HUES6 (cell line): ENCODE measurements at regions not wholly inside any gene's neighbourhood (a gene's known extent, or its start where the extent isn't known, plus 50 kb on each side); places are given as distances from the start of the nearest gene placed in this dataset.

Experiments
- H3K27ac ChIP-seq: 2 replicates; pipeline ENCODE4 v1.7.0; 2013; ENCODE audit warnings: low read depth, mild to moderate bottlenecking, low read length, inconsistent platforms
- H3K27me3 ChIP-seq: 2 replicates; pipeline ENCODE4 v1.6.1; 2013; ENCODE audit warnings: low read length; ENCODE audit not compliant: control insufficient read depth, insufficient read depth
- H3K36me3 ChIP-seq: 2 replicates; pipeline ENCODE4 v1.6.1; 2013; ENCODE audit warnings: low read length; ENCODE audit not compliant: control insufficient read depth, insufficient read depth
- H3K4me1 ChIP-seq: 2 replicates; pipeline ENCODE4 v1.6.1; 2013; ENCODE audit warnings: low read length; ENCODE audit not compliant: control insufficient read depth, insufficient read depth
- H3K4me3 ChIP-seq: 2 replicates; pipeline ENCODE4 v1.5.1; 2013; ENCODE audit warnings: low read depth, low read length
- H3K9ac ChIP-seq: one replicate; pipeline ENCODE4 v1.6.1; 2013; ENCODE audit warnings: mild to moderate bottlenecking, low read length
- H3K9me3 ChIP-seq: 2 replicates; pipeline ENCODE4 v1.6.1; 2013; ENCODE audit warnings: low read depth, low read length; ENCODE audit not compliant: control insufficient read depth, insufficient read depth

DNA sequence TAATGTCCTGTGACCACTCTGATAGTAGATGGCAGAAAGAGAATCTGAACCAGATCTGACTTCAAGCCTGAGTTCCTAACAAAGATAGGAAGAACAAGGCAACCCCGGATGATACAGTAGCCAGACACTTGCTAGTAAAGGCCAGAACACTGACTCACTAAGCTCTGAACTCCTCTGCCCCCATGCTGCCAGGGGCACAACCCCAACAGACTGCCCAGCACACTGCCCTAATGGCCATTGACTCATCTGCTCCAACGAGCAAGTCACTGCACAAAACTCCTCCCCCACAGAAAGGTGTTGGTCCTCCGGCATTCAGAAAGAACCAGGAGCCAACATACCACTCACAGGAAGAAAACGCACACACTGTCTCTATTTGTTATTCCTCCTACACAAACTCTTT, 179.6 kb upstream of the NUDT4 start:
- Histone ChIP-seq H3K27me3 (no peaks in the 10 kb centered on the region), H3K4me1 (peaks cover 6% of the 10 kb centered on the region; the same call in 1 of the 2 replicates), H3K9ac (no peak overlapping the region), H3K9me3 (peaks cover 10% of the 10 kb centered on the region; the same call in 1 of the 2 replicates), H3K27ac (no peak overlapping the region), H3K4me3 (no peak overlapping the region), H3K36me3 (no peaks in the 10 kb centered on the region)

DNA sequence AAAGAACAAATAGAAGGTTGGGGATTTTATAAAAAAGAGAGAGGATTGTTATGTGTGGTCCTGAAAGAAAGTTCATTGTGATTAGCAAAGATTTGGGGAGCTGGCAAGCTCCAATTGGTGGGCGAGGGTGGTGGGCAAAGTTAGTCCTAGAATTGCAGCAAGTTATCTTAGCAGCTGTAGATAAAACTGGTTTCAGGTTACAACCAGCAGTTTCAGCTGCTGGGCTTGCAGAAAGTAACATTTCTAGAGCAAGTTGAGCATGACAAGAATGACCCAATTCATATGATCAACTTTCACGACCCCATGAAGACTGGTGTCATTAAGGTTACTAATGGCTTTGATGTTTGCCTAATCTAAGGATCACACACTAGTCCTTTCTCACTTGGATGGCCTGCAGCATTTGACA, 177.9 kb upstream of the NUDT4 start:
- no peak overlapping the region for H3K9ac ChIP-seq

GRCh38 chr12:93200291-93200917, 177.3 kb upstream of the NUDT4 start:
- H3K9ac ChIP-seq: no peak overlapping the region
- H3K9me3 ChIP-seq: no peaks in the 10 kb centered on the region
- H3K36me3 ChIP-seq: no peaks in the 10 kb centered on the region
- no peak overlapping the region for H3K27ac ChIP-seq
- H3K4me1 ChIP-seq: peaks cover 6% of the 10 kb centered on the region; the same call in 1 of the 2 replicates
- H3K27me3 ChIP-seq: no peaks in the 10 kb centered on the region
- no peak overlapping the region for H3K4me3 ChIP-seq

More for the DNA sequence above, 177.9 kb upstream of the NUDT4 start:
- no peaks in the 10 kb centered on the region for H3K36me3 ChIP-seq
- H3K4me3 ChIP-seq: no peak overlapping the region
- no peaks in the 10 kb centered on the region for H3K27me3 ChIP-seq
- no peak overlapping the region for H3K27ac ChIP-seq
- peaks cover 6% of the 10 kb centered on the region; the same call in 1 of the 2 replicates for H3K4me1 ChIP-seq
- peaks cover under 1% of the 10 kb centered on the region; the same call in 1 of the 2 replicates for H3K9me3 ChIP-seq

DNA sequence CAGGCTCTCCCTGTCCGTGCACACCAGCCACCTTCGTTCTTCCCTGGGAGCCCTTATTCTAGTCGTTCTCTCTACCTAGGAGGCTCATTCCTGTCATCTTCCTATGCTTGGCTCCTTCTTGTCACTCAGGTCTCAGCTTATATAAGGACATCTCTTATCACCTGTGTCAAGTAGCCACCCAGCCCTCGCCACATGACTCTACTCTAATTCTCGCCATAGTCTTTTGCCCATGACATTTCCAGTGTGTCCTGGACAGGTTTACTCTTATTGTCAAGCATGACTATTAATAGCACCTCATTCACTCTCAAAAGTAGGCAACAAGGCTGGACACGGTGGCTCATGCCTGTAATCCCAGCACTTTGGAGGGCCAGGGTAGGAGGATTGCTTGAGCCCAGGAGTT, 175.7 kb upstream of the NUDT4 start:
- no peak overlapping the region for H3K4me3 ChIP-seq
- peaks cover 6% of the 10 kb centered on the region; the same call in 1 of the 2 replicates for H3K4me1 ChIP-seq
- H3K27ac ChIP-seq: no peak overlapping the region
- H3K9ac ChIP-seq: no peak overlapping the region
- no peaks in the 10 kb centered on the region for H3K36me3 ChIP-seq
- H3K27me3 ChIP-seq: no peaks in the 10 kb centered on the region
- no peaks in the 10 kb centered on the region for H3K9me3 ChIP-seq

DNA sequence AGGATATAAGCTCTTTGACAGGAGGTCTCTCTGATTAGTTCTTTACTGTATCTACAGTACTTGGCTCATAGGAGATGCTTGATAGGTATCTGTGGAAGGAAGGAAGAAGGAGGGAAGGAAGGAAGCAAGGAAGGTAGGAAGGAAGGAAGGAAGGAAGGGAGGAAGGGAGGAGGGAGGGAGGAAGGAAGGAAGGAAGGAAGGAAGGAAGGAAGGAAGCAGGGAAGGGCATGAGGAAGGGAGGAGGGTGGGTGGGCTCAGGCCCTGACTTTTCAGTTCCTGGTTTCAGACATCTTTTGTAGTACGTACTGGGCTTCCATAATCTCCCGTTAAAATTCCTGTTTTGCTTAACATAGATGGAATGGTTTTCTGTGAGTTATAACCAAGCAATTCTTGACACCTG, 175.0 kb upstream of the NUDT4 start:
- Histone ChIP-seq H3K27ac (no peak overlapping the region), H3K4me1 (peaks cover 6% of the 10 kb centered on the region; the same call in 1 of the 2 replicates)

DNA sequence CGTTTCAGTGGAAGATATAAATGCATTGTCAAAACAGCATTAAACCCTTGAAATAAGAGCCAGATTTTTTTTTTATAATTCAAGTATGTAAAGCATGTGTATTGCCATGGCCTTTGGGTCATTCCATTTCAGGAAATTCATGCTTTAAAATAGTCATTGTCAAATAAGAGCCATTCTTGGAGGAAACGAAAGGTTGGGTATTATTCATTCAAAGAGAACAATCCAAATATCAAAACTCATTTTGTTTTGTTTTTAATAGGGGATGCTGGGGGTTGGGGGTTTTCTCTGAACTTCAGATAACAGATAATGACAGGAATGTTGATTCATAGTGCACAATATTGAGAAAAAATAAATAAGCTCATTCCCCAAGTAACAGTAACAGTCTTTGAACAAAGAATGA, 174.4 kb upstream of the NUDT4 start:
- H3K9ac ChIP-seq: no peak overlapping the region
- H3K27me3 ChIP-seq: no peaks in the 10 kb centered on the region
- H3K9me3 ChIP-seq: no peaks in the 10 kb centered on the region
- no peak overlapping the region for H3K27ac ChIP-seq
- peaks cover 6% of the 10 kb centered on the region; the same call in 1 of the 2 replicates for H3K4me1 ChIP-seq
- H3K36me3 ChIP-seq: no peaks in the 10 kb centered on the region
- no peak overlapping the region for H3K4me3 ChIP-seq

More for the DNA sequence above, 175.0 kb upstream of the NUDT4 start:
- no peak overlapping the region for H3K4me3 ChIP-seq
- no peaks in the 10 kb centered on the region for H3K36me3 ChIP-seq
- no peaks in the 10 kb centered on the region for H3K27me3 ChIP-seq
- H3K9ac ChIP-seq: no peak overlapping the region
- H3K9me3 ChIP-seq: no peaks in the 10 kb centered on the region

DNA sequence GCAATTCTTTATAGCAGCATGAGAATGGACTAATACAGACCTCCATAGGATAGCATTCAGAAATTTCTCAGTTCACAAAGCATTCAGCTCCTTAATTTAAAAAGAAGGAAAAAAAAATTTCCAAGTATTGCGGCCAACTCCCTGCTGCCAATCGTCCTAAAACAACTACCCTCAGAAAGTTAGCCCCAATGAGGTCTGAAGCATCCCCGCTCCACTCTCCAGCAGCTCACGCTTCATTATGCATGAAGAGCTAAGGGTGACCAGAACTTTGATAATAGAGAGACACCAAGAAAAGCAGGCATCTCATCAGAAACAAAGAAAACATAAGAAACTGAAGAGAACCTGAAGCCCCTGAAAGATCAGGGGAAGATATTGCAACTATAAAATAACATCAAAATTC, 172.8 kb upstream of the NUDT4 start:
- H3K9me3 ChIP-seq: no peaks in the 10 kb centered on the region
- H3K27ac ChIP-seq: no peak overlapping the region
- no peaks in the 10 kb centered on the region for H3K27me3 ChIP-seq
- peaks cover 4% of the 10 kb centered on the region; the same call in 1 of the 2 replicates for H3K4me1 ChIP-seq
- H3K36me3 ChIP-seq: no peaks in the 10 kb centered on the region
- no peak overlapping the region for H3K4me3 ChIP-seq
- H3K9ac ChIP-seq: no peak overlapping the region

DNA sequence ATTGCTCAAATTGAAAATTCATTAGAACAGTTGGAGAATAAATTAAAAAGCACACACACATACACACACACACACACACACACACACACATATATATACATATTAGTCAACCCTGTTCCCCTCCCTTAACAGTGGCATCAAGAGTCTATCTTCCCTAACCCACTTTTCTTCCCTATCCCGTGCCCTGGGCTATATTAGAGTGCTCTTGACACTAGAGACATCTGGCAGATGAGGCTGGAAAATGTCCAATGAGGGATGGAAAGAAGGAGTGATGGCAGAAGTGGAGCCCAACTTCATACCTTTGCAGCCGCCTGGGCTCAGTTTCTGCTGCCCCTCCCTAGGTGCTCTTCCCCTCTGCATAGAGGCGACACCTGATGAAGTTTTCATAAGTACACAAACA, 172.4 kb upstream of the NUDT4 start:
- Histone ChIP-seq H3K27ac (no peak overlapping the region), H3K9ac (no peak overlapping the region), H3K27me3 (no peaks in the 10 kb centered on the region), H3K4me3 (no peak overlapping the region), H3K4me1 (no peaks in the 10 kb centered on the region; the same call in 1 of the 2 replicates), H3K36me3 (no peaks in the 10 kb centered on the region), H3K9me3 (no peaks in the 10 kb centered on the region)

- no peaks in the 10 kb centered on the region for H3K9me3 ChIP-seq
- no peak overlapping the region for H3K27ac ChIP-seq
- no peaks in the 10 kb centered on the region for H3K36me3 ChIP-seq
- no peak overlapping the region for H3K9ac ChIP-seq
- no peaks in the 10 kb centered on the region for H3K4me1 ChIP-seq
- no peaks in the 10 kb centered on the region for H3K27me3 ChIP-seq
- H3K4me3 ChIP-seq: no peak overlapping the region
Observed at GRCh38 chr12:93208011-93208410, 169.7 kb upstream of the NUDT4 start.

GRCh38 chr12:93214523-93215289, 163.0 kb upstream of the NUDT4 start:
- no peak overlapping the region for H3K4me3 ChIP-seq
- no peaks in the 10 kb centered on the region for H3K36me3 ChIP-seq
- no peaks in the 10 kb centered on the region; the same call in 1 of the 2 replicates for H3K4me1 ChIP-seq
- H3K9ac ChIP-seq: no peak overlapping the region
- no peak overlapping the region for H3K27ac ChIP-seq
- no peaks in the 10 kb centered on the region for H3K27me3 ChIP-seq
- H3K9me3 ChIP-seq: peaks cover 7% of the 10 kb centered on the region; the same call in 1 of the 2 replicates

GRCh38 chr12:93215290-93215678, 162.4 kb upstream of the NUDT4 start:
- H3K4me1 ChIP-seq: peaks cover 5% of the 10 kb centered on the region; the same call in 1 of the 2 replicates
- no peaks in the 10 kb centered on the region for H3K27me3 ChIP-seq
- no peak overlapping the region for H3K4me3 ChIP-seq
- no peak overlapping the region for H3K27ac ChIP-seq
- H3K9me3 ChIP-seq: peaks cover 7% of the 10 kb centered on the region; the same call in 1 of the 2 replicates
- no peaks in the 10 kb centered on the region for H3K36me3 ChIP-seq
- H3K9ac ChIP-seq: no peak overlapping the region
